Smooth muscle cell (in vitro differentiated cells): ENCODE measurements at regions not wholly inside any gene's neighbourhood (a gene's known extent, or its start where the extent isn't known, plus 50 kb on each side); places are given as distances from the start of the nearest gene placed in this dataset.

Experiments
- DNase-seq: peaks from one replicate; lab custom pipeline; 2025; ENCODE audit not compliant: unreplicated experiment; lab: John Stamatoyannopoulos, UW
- H2AFZ ChIP-seq: fragments of 200-600 bp; sonication (generic); 2 replicates; pipeline ENCODE4 v1.6.0; 2016; ENCODE audit warnings: antibody characterized with exemption, low read depth, mild to moderate bottlenecking
- H3F3A ChIP-seq: fragments of 200-600 bp; sonication (generic); 2 replicates; pipeline ENCODE4 v1.6.0; 2017; ENCODE audit warnings: antibody characterized with exemption, low read depth
- H3K27ac ChIP-seq: fragments of 200-600 bp; sonication (generic); 2 replicates; pipeline ENCODE4 v1.5.1; 2016; ENCODE audit warnings: low read depth, mild to moderate bottlenecking
- H3K27me3 ChIP-seq: fragments of 200-600 bp; sonication (generic); 2 replicates; pipeline ENCODE4 v1.6.1; 2016; ENCODE audit warnings: low read depth, mild to moderate bottlenecking
- H3K36me3 ChIP-seq: fragments of 200-600 bp; sonication (generic); 2 replicates; pipeline ENCODE4 v1.5.1; 2016; ENCODE audit warnings: low read depth
- H3K4me1 ChIP-seq: fragments of 200-600 bp; sonication (generic); 2 replicates; pipeline ENCODE4 v1.5.1; 2016; ENCODE audit warnings: low read depth
- H3K4me2 ChIP-seq: fragments of 200-600 bp; sonication (generic); 2 replicates; pipeline ENCODE4 v1.6.0; 2016; ENCODE audit warnings: mild to moderate bottlenecking
- H3K4me3 ChIP-seq: fragments of 200-600 bp; sonication (generic); 2 replicates; pipeline ENCODE4 v1.5.1; 2016; ENCODE audit warnings: mild to moderate bottlenecking
- H3K79me2 ChIP-seq: fragments of 200-600 bp; sonication (generic); 2 replicates; pipeline ENCODE4 v1.6.0; 2016; ENCODE audit warnings: low read depth, mild to moderate bottlenecking
- H3K9ac ChIP-seq: fragments of 200-600 bp; sonication (generic); 2 replicates; pipeline ENCODE4 v1.6.0; 2016; ENCODE audit warnings: low read depth
- H3K9me3 ChIP-seq: fragments of 200-600 bp; sonication (generic); replicated peaks from 2 replicates; pipeline ENCODE4 v1.5.1; 2016; ENCODE audit warnings: low read depth
- H4K20me1 ChIP-seq: fragments of 200-600 bp; sonication (generic); 2 replicates; pipeline ENCODE4 v1.6.0; 2016; ENCODE audit warnings: low read depth
- WGBS: methylation state at CpG from one replicate; pipeline ENCODE4 v1.1.7; 2016; ENCODE audit warnings: low lambda C conversion rate; 5-methylcytosine and 5-hydroxymethylcytosine counted together
- TF ChIP-seq, protein P1 (sequence below): fragments of 200-600 bp; sonication (generic); IDR thresholded peaks from 2 replicates; pipeline ENCODE4 v1.5.1; 2017; ENCODE audit warnings: borderline replicate concordance, mild to moderate bottlenecking, antibody characterized with exemption; ENCODE audit not compliant: insufficient read depth, poor library complexity, severe bottlenecking

DNA sequence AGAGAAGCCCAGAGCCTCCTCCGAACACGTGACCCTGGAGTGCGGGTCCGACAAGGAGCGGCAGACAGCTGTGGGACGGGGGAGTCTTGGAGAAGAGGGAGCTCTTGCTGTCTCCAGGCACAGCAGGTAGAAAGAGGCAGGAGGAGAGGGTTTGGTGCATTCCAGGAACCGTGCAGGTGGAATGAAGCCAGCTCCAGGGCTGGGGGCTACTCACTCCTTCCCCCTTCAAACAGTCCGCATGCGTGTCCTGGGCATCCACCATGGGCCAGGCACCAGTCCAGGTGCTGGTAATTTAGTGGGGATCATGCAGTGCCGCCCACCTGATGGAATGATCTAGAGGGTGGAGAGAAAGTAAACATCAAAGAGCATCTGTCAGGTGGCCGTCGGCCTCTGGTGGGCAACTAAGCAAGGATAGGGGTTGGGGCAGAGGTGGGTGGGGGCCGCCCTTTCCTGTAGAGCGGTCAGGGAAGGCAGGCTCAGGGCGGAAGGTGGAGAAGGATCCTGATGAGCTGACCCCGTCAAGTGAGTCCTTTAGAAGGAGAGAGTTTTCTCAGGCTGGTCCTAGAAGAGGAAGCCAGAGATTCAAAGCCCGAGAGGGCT is 850.0 kb downstream of the TBC1D22A start:
- Histone ChIP-seq H3K36me3 (no peaks in the 10 kb centered on the region), H3K9ac (no peak overlapping the region), H3K4me2 (no peak overlapping the region), H3K9me3 (peaks cover 2% of the 10 kb centered on the region), H3K4me1 (no peaks in the 10 kb centered on the region), H3F3A (no peaks in the 10 kb centered on the region), H2AFZ (no peak overlapping the region), H3K4me3 (no peak overlapping the region), H3K27me3 (no peaks in the 10 kb centered on the region), H4K20me1 (no peaks in the 10 kb centered on the region), H3K27ac (no peak overlapping the region), H3K79me2 (no peaks in the 10 kb centered on the region)
- DNase-seq: no peak
- WGBS: 76% methylated on average over 17 of the region's 17 CpGs
- TF ChIP-seq, protein P1, sequence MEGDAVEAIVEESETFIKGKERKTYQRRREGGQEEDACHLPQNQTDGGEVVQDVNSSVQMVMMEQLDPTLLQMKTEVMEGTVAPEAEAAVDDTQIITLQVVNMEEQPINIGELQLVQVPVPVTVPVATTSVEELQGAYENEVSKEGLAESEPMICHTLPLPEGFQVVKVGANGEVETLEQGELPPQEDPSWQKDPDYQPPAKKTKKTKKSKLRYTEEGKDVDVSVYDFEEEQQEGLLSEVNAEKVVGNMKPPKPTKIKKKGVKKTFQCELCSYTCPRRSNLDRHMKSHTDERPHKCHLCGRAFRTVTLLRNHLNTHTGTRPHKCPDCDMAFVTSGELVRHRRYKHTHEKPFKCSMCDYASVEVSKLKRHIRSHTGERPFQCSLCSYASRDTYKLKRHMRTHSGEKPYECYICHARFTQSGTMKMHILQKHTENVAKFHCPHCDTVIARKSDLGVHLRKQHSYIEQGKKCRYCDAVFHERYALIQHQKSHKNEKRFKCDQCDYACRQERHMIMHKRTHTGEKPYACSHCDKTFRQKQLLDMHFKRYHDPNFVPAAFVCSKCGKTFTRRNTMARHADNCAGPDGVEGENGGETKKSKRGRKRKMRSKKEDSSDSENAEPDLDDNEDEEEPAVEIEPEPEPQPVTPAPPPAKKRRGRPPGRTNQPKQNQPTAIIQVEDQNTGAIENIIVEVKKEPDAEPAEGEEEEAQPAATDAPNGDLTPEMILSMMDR: no peak

DNA sequence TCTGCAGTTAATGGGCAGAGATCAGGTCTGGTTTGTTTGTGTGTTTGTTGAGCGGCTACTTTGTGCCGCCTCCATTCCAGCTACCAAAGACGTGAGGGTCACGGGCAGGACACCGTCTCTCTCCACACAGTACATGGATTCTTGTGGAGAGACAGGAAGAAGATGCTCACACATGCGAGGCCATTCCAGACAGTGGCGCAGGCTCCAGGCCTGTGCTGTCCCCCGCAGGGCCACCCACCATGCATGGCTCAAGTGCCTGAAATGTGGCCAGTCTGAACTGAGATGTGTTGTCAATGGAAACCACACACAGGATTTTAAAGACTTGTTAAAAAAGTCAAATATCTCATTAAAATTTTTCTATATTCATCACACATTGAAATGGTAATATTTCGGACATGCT is 848.3 kb downstream of the TBC1D22A start:
- no peak for DNase-seq
- Histone ChIP-seq H3K4me2 (no peak overlapping the region), H3K27ac (no peak overlapping the region), H3K4me3 (no peak overlapping the region), H3F3A (no peaks in the 10 kb centered on the region), H4K20me1 (no peaks in the 10 kb centered on the region), H3K79me2 (no peaks in the 10 kb centered on the region), H3K27me3 (no peaks in the 10 kb centered on the region), H3K36me3 (no peaks in the 10 kb centered on the region), H3K9ac (no peak overlapping the region), H2AFZ (no peak overlapping the region), H3K9me3 (no peaks in the 10 kb centered on the region), H3K4me1 (no peaks in the 10 kb centered on the region)
- 92% methylated on average over 9 of the region's 9 CpGs for WGBS
- TF ChIP-seq, protein P1: no peak

DNA sequence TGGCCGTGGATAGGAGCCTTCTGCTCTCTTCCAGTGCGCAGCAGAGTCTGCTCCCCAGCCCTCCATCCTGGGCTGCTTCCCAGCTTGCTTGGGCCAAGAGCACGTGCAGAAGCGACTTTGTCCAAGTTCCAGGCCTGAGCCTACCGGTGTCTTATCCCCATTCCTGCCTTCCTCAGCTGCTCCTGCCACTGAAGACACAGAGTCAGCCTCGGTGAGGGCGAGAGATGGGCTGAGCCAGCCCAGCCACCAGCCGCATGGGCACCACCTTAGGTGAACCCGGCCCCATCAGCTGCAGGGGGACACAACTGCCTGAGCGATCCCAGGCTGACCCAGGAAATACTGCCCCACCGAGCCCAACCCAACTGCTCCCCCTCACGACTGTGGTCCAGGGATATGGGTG is 847.8 kb downstream of the TBC1D22A start:
- H3K36me3 ChIP-seq: no peaks in the 10 kb centered on the region
- no peak overlapping the region for H2AFZ ChIP-seq
- no peaks in the 10 kb centered on the region for H3K27me3 ChIP-seq
- WGBS: 76% methylated on average over 12 of the region's 12 CpGs
- H3K4me1 ChIP-seq: no peaks in the 10 kb centered on the region
- no peaks in the 10 kb centered on the region for H3K79me2 ChIP-seq
- no peak for DNase-seq
- H3K27ac ChIP-seq: no peak overlapping the region
- H3K9ac ChIP-seq: no peak overlapping the region
- H4K20me1 ChIP-seq: no peaks in the 10 kb centered on the region
- H3K4me3 ChIP-seq: no peak overlapping the region
- H3F3A ChIP-seq: no peaks in the 10 kb centered on the region
- TF ChIP-seq, protein P1: no peak
- no peak overlapping the region for H3K4me2 ChIP-seq
- no peaks in the 10 kb centered on the region for H3K9me3 ChIP-seq

- Histone ChIP-seq H3K9ac (no peak overlapping the region), H4K20me1 (no peaks in the 10 kb centered on the region), H2AFZ (no peak overlapping the region), H3F3A (no peaks in the 10 kb centered on the region), H3K79me2 (no peaks in the 10 kb centered on the region), H3K27me3 (no peaks in the 10 kb centered on the region), H3K9me3 (no peaks in the 10 kb centered on the region), H3K4me2 (no peak overlapping the region), H3K36me3 (no peaks in the 10 kb centered on the region), H3K27ac (no peak overlapping the region), H3K4me3 (no peak overlapping the region), H3K4me1 (no peaks in the 10 kb centered on the region)
- TF ChIP-seq, protein P1: no peak
- no peak for DNase-seq
- WGBS: 68% methylated on average over 13 of the region's 13 CpGs
Measured at GRCh38 chr22:47609653-47610052, 847.2 kb downstream of the TBC1D22A start.
